ENCODE measurements at regions not wholly inside any gene's neighbourhood (a gene's known extent, or its start where the extent isn't known, plus 50 kb on each side); places are given as distances from the start of the nearest gene placed in this dataset.

- no peak for DNase-seq
Observed at GRCh38 chr14:97916100-97916499, 1118.9 kb downstream of the VRK1 start.

DNA sequence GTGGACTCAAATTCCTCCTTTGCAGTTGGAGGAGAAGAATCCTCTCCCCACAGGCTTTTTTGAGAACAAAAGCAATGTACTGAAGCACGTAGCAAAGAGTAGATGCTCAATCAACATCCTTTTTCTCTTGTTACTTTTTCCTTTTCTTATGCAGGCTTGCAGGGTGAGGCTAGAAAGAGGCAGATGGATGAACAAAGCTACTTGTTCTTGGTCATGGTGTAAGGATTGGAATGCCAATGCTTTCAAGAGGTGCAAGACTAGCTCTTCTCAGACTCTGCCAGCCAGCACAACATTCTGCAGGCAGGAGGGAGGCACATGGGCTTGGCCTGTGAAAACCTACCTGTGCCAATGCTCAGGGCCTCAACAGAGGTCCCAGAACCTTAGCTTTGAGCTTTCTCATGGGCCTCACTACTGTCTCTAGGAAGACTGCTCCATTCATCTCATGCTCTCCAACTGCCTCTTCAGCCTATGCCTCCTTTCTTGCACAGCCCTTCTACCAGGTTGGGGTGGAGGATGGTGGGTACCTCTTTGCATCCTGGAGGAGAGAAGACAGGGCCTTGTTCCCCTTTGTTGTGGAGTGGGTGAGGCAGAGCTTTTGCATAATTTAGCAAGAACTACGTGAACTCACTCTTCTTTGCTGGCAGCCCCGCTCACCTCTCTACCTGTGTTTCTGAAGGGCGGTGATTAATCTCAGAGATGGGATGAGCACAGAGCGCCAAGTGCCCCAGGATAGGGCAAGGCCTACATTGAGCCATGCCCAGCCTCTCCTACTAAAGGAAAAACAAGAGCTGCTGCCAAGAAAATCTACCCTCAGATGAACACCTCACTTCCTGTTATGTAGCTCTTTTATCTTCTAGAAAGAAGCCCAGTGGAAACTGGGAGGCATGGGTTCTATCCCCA, 1119.7 kb downstream of the VRK1 start:
- no peak for DNase-seq

GRCh38 chr14:97920201-97920600, 1123.0 kb downstream of the VRK1 start:
- DNase-seq, result no peak

DNA sequence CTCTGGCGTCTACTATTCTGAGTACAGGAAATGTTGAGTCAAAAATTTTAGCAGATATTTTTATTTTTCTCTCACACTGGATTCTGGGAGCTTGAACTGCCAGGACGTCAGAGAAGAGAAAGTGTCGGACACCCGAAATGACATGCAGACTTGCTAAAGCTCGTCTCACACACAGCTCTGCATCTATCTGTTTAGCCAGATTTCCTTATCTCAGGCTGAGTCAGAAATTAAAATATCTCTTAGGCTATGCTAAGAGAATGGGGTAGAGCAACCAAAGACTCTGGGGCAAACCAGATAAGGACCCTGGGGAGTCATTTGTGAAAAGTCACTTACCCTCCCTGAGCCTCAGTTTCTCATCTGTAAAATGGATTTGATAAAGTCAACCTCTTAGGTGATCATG, 1124.1 kb downstream of the VRK1 start:
- no peak for DNase-seq

- DNase-seq, result no peak
Observed at GRCh38 chr14:97924922-97925613, 1127.9 kb downstream of the VRK1 start.

GRCh38 chr14:97930166-97930565, 1133.0 kb downstream of the VRK1 start:
- no peak for DNase-seq

DNA sequence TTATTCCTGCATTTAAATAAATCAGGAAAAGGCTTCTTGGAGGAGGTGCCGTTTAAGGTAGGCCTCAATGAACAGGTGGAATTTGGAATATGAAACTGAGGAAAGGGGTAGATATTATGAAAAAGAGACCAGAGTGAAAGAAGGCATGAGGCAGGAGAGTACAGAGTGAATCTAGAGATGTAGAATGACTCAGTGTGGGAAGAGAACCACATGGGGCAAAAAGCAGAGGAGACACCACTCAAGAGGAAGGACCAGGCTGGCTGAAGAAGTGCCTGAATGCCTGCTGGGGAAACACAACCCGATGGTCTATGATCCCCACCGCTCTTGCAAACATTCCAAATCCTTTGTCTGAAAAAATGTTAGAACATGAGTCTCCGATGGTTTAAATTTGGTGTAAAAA, 1134.1 kb downstream of the VRK1 start:
- DNase-seq, result no peak

GRCh38 chr14:97942921-97943320, 1145.7 kb downstream of the VRK1 start:
- DNase-seq, result no peak

DNA sequence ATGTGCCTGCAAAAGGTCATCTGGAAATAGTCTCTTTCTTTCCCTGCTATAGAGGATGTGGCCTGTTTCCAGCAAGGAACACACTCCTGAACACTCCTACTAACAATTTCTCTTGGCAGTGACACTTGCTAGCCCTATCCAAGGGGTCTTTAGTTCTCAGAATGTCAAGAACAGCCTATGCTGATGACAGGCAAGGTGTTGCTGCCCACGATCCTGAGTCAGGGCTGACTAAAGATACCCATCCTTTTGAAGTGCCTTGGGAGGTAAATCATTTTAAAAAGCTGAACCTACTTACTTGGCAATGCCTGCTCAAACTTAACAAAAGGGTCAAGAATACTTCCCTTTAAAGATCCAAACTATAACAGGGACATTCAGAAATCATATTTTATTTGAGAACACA, 1146.4 kb downstream of the VRK1 start:
- DNase-seq, result no peak

DNA sequence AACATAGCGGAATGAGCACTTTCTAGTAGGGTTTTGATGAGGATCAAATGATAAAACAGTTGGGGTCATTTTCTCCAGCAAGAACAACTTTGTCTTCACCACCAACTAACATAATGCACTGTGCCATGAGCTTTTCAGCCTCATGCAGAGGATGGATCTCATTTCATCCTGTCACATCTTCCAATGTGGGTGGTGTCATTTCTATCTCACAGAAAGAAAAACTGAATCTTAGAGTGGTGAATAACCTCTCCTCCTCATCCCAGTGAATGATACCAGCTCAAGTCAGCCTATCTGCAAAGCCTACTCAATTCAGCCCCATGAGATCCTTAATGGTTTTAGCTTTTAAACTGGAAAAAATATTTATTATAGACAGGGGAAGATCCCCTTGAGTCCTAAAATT, 1147.2 kb downstream of the VRK1 start:
- no peak for DNase-seq

DNA sequence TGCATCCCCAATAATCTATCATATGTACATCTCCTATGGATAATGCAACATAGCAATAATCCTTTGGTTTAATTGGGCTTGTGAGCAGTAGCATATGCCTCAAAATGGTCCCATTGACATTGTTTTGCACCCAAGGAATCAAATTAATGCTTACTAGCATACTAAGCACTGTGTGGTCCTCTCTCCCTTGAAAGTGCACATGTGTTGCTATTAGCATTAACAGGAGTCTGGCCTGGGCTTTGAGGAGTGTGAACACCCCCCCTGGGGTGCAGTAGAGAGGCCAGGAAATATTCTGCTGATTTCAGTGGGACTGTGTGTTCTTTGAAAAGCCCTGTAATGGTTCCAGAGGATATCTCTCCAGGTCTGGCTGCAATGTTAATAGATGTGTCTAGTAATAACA, 1148.4 kb downstream of the VRK1 start:
- DNase-seq, result no peak

DNA sequence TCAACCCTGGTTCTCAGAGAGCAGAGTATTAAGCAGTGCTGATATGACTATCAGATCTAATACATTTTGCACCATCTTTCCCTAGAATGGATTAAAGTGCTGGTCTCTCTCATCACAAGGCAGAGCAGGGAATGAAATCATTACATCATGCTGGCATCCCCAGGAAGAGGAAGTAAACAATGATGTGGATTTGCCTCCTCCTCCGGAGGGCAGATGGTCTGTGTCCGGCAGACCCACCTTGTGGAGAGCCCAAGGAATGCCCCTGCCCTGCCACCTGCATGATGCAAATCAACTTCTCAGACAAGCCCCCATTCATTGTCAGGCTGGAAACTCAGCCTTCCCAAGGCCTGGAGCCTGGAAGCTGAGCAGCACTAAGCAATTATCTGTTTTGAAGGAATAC, 1149.1 kb downstream of the VRK1 start:
- no peak for DNase-seq

GRCh38 chr14:97946641-97947040, 1149.5 kb downstream of the VRK1 start:
- DNase-seq, result no peak

DNA sequence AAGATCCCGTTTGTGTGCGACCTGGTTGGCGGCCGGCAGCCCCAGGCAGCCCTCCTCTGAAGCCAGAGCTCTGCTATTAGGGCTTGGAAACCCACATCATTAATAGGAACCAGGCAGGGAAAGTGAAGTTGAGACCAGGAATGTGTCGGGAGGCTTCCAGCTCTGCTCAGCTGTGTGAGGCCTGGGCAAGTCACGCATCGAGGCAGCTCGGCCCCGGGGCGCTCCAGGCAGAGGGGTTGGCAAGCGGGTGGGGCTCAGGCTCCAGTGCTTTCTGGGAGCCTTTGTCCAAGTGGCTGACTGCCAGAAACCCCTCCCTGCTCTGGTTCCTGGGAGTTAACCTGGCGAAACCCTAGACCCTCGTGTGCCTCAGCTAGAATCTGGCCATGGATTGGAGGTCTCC, 1151.7 kb downstream of the VRK1 start:
- no peak for DNase-seq

- DNase-seq, result no peak
Observed at GRCh38 chr14:97956581-97957340, 1159.6 kb downstream of the VRK1 start.

- DNase-seq, result no peak
Observed at GRCh38 chr14:97959251-97959650, 1162.1 kb downstream of the VRK1 start.

DNA sequence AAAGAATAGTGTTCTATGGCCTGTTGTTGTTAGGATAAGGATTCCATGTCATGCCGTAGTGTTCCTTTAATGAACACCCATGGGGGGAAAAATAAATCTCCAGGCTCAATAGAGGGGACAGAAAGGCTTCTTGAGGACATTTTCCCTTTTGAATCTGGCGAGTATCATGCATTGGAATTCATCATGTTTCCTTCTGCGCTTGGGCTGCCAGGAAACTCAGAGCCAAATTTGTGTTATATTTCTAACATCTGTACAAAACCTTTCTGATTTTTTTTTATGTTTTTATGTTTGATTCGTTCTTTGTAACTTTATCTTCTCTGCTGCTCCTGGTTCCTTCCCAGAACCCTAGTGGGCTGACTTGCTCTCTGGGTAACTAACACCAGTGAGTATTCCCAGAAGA, 1163.3 kb downstream of the VRK1 start:
- no peak for DNase-seq

DNA sequence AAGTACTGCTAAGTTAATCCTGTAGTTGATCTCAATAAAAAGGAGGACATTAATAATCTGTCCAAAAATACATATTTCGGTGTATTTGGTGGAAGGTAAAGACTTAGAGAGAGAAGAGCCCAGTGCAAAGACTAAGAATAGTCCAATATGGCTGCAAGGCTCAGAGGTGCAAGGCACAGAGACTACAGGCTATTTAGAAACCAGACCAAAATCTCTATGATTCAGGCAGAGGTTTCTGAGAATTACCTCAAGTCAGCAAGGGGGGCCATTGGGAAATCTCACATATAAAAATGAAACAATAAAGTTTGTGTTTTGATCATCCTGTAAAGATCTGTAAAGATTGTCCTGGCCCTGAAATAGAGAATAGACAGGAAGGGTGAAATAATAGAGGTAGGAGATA, 1173.0 kb downstream of the VRK1 start:
- DNase-seq, result no peak

DNA sequence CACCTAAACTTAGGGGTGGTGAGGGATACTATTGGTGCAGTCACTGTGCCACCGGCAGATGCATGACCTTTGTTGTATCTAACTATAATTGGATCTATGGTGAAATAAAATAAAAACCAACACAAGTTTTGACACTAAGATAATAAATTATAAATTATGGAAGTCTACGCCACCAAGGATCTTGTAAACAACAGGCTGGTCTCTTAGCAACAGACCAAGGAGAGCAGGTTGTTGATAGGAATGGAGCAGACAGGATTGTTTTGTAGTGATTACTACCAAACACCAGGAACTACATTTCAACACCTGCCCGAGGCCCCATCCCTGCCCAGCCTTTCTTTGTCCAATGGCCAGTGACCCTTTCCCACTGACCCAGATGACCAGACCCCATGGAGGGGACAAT, 1178.0 kb downstream of the VRK1 start:
- DNase-seq, result no peak

DNA sequence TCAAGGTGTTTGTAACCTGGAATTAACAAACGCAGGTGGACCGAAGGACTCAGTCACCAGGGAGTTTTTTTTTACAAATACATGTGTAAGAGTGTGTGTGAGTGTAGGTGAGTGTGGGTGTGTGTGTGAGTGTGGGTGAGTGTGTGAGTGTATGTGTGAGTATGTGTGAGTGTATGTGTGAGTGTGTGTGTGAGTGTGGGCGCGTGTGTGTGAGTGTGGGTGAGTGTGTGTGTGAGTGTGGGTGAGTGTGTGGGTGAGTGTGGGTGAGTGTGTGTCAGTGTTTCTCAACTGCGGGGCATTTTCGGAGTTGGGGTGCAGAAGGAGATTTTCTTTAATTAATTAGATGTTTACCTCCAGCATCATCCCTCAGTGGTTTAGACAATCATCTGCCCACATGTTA, 1178.8 kb downstream of the VRK1 start:
- no peak for DNase-seq

GRCh38 chr14:97976861-97977260, 1179.7 kb downstream of the VRK1 start:
- no peak for DNase-seq

- peak; percentile 72 for DNase-seq
Observed at GRCh38 chr14:97977651-97978261, 1180.6 kb downstream of the VRK1 start.

DNA sequence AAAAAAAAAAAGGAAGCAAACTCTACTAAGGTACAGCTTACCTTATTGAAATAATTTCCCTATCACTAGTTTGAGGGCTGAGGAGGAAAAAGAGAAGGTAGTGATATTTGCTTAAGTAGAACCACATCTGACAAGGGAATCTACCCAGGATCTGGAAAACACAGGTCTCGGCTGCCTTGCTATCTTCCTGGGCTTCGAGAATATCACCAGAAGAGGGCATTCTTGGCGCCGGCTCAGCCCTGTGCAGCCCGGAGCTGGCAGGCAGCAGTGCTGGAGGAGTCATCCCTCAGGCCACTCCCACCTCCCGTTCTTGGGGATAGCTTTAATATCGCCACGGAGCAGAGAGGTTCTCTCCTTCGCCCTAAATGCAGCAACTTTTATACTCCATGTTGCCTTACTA, 1181.2 kb downstream of the VRK1 start:
- DNase-seq, result peak; percentile 75

Measured in stimulated activated naive CD4-positive, alpha-beta T cell treated with Interleukin-2 at 50 U/mL for 16 hours (primary cell).